ENCODE measurements at regions not wholly inside any gene's neighbourhood (a gene's known extent, or its start where the extent isn't known, plus 50 kb on each side); places are given as distances from the start of the nearest gene placed in this dataset.

GRCh38 chr1:68795956-68796355, 299.1 kb upstream of the DEPDC1 start:
- H3K9ac ChIP-seq (ENCODE audit: low read length) = no peak overlapping the region
- no peak overlapping the region for H2AFZ ChIP-seq (ENCODE audit: low read depth, low read length)
- H4K20me1 ChIP-seq (ENCODE audit: insufficient read depth) = no peaks in the 10 kb centered on the region
- no peak overlapping the region for H3K27ac ChIP-seq (ENCODE audit: low read length)
- no peak overlapping the region for H3K4me2 ChIP-seq (ENCODE audit: low read length)
- H3F3A ChIP-seq (ENCODE audit: insufficient read depth, low read length, poor library complexity, severe bottlenecking) = no peaks in the 10 kb centered on the region
- H3K9me3 ChIP-seq (ENCODE audit: low read length) = no peaks in the 10 kb centered on the region
- no peaks in the 10 kb centered on the region for H3K27me3 ChIP-seq (ENCODE audit: insufficient read depth, low read depth, low read length)
- H3K9me2 ChIP-seq (ENCODE audit: insufficient read depth, low read length) = no peaks in the 10 kb centered on the region
- no peak overlapping the region for H3K4me3 ChIP-seq (ENCODE audit: low read length)
- H3K36me3 ChIP-seq (ENCODE audit: insufficient read depth, low read length) = no peaks in the 10 kb centered on the region
- no peak for TF ChIP-seq EP300 (conservative IDR thresholded peaks at IDR 0.05; ENCODE audit: poor library complexity, severe bottlenecking)
- no peak for TF ChIP-seq REST (IDR thresholded peaks at IDR 0.05; ENCODE audit: borderline replicate concordance)
- no peak for TF ChIP-seq RAD21 (conservative IDR thresholded peaks at IDR 0.05)
- TF ChIP-seq CTCF (IDR thresholded peaks at IDR 0.05; ENCODE audit: poor library complexity, severe bottlenecking) = no peak
- no peak for TF ChIP-seq POLR2AphosphoS5 (IDR thresholded peaks at IDR 0.05)
- no peak for TF ChIP-seq EZH2 (IDR thresholded peaks at IDR 0.05; ENCODE audit: borderline replicate concordance, insufficient read depth, low read length, poor library complexity, severe bottlenecking)
- TF ChIP-seq SMC3 (conservative IDR thresholded peaks at IDR 0.05; ENCODE audit: poor library complexity) = no peak
- no peak for TF ChIP-seq MXI1 (conservative IDR thresholded peaks at IDR 0.05; ENCODE audit: poor library complexity, severe bottlenecking)
- TF ChIP-seq TAF1 (IDR thresholded peaks at IDR 0.05; ENCODE audit: low read depth) = no peak
- no peaks in the 10 kb centered on the region for H3K79me2 ChIP-seq (replicated peaks; ENCODE audit: insufficient read depth, low read length)

GRCh38 chr1:68796888-68797287, 300.0 kb upstream of the DEPDC1 start:
- Histone ChIP-seq H3K4me2 (ENCODE audit: low read length) (no peak overlapping the region), H3K27me3 (ENCODE audit: insufficient read depth, low read depth, low read length) (no peaks in the 10 kb centered on the region), H3K9ac (ENCODE audit: low read length) (no peak overlapping the region), H3K9me2 (ENCODE audit: insufficient read depth, low read length) (no peaks in the 10 kb centered on the region), H4K20me1 (ENCODE audit: insufficient read depth) (no peaks in the 10 kb centered on the region), H3K79me2 (replicated peaks; ENCODE audit: insufficient read depth, low read length) (no peaks in the 10 kb centered on the region), H2AFZ (ENCODE audit: low read depth, low read length) (no peak overlapping the region), H3K36me3 (ENCODE audit: insufficient read depth, low read length) (no peaks in the 10 kb centered on the region), H3K9me3 (ENCODE audit: low read length) (no peaks in the 10 kb centered on the region), H3K27ac (ENCODE audit: low read length) (no peak overlapping the region), H3F3A (ENCODE audit: insufficient read depth, low read length, poor library complexity, severe bottlenecking) (no peaks in the 10 kb centered on the region), H3K4me3 (ENCODE audit: low read length) (no peak overlapping the region)
- TF ChIP-seq REST (IDR thresholded peaks at IDR 0.05; ENCODE audit: borderline replicate concordance) = no peak
- no peak for TF ChIP-seq MXI1 (conservative IDR thresholded peaks at IDR 0.05; ENCODE audit: poor library complexity, severe bottlenecking)
- no peak for TF ChIP-seq TAF1 (IDR thresholded peaks at IDR 0.05; ENCODE audit: low read depth)
- no peak for TF ChIP-seq CTCF (IDR thresholded peaks at IDR 0.05; ENCODE audit: poor library complexity, severe bottlenecking)
- no peak for TF ChIP-seq EZH2 (IDR thresholded peaks at IDR 0.05; ENCODE audit: borderline replicate concordance, insufficient read depth, low read length, poor library complexity, severe bottlenecking)
- no peak for TF ChIP-seq RAD21 (conservative IDR thresholded peaks at IDR 0.05)
- TF ChIP-seq EP300 (conservative IDR thresholded peaks at IDR 0.05; ENCODE audit: poor library complexity, severe bottlenecking) = no peak
- no peak for TF ChIP-seq POLR2AphosphoS5 (IDR thresholded peaks at IDR 0.05)
- no peak for TF ChIP-seq SMC3 (conservative IDR thresholded peaks at IDR 0.05; ENCODE audit: poor library complexity)
